NOMO-1 (cell line): ENCODE measurements at regions not wholly inside any gene's neighbourhood (a gene's known extent, or its start where the extent isn't known, plus 50 kb on each side); places are given as distances from the start of the nearest gene placed in this dataset.
"Not testable (repeated sequence)": the region's sequence is repeated elsewhere in the genome, so short reads cannot be mapped to it uniquely, and the experiment has no call there.

Experiments used
- DNase-seq, 2 experiments: peaks; one replicate each; lab custom pipeline; 2025; ENCODE audit not compliant: unreplicated experiment in 2 of 2; lab: John Stamatoyannopoulos, UW

- no peak for DNase-seq
Observed at GRCh38 chr21:36591326-36591970, 107.5 kb upstream of the SIM2 start.

GRCh38 chr21:36596174-36596573, 102.7 kb upstream of the SIM2 start:
- no peak for DNase-seq

GRCh38 chr21:36601362-36601761, 97.6 kb upstream of the SIM2 start:
- DNase-seq = no peak

GRCh38 chr21:36602735-36603134, 96.2 kb upstream of the SIM2 start:
- no peak for DNase-seq

GRCh38 chr21:36603221-36603620, 95.7 kb upstream of the SIM2 start:
- no peak for DNase-seq

- DNase-seq = no peak
Observed at GRCh38 chr21:36605426-36605825, 93.5 kb upstream of the SIM2 start.

- DNase-seq = no peak
Observed at GRCh38 chr21:36606287-36606982, 92.5 kb upstream of the SIM2 start.

- no peak for DNase-seq
Observed at GRCh38 chr21:36606983-36607325, 92.0 kb upstream of the SIM2 start.

GRCh38 chr21:36608041-36608896, 90.6 kb upstream of the SIM2 start:
- no peak for DNase-seq

- DNase-seq = no peak
Observed at GRCh38 chr21:36608897-36609225, 90.1 kb upstream of the SIM2 start.

GRCh38 chr21:36609654-36610053, 89.3 kb upstream of the SIM2 start:
- no peak for DNase-seq

GRCh38 chr21:36610201-36610600, 88.7 kb upstream of the SIM2 start:
- DNase-seq = no peak

GRCh38 chr21:36610935-36611334, 88.0 kb upstream of the SIM2 start:
- no peak for DNase-seq

GRCh38 chr21:36611379-36611778, 87.5 kb upstream of the SIM2 start:
- no peak for DNase-seq

- no peak for DNase-seq
Observed at GRCh38 chr21:36613059-36613458, 85.9 kb upstream of the SIM2 start.

- no peak for DNase-seq
Observed at GRCh38 chr21:36613554-36613953, 85.4 kb upstream of the SIM2 start.

GRCh38 chr21:36615274-36615964, 83.5 kb upstream of the SIM2 start:
- DNase-seq = no peak

- not testable (repeated sequence) for DNase-seq
Observed at GRCh38 chr21:36616773-36617172, 82.1 kb upstream of the SIM2 start.

- not testable (repeated sequence) for DNase-seq
Observed at GRCh38 chr21:36621794-36622193, 77.1 kb upstream of the SIM2 start.

GRCh38 chr21:36624105-36624504, 74.8 kb upstream of the SIM2 start:
- DNase-seq = no peak

GRCh38 chr21:36626791-36627190, 72.1 kb upstream of the SIM2 start:
- no peak for DNase-seq
